ENCODE measurements at regions not wholly inside any gene's neighbourhood (a gene's known extent, or its start where the extent isn't known, plus 50 kb on each side); places are given as distances from the start of the nearest gene placed in this dataset.

DNA sequence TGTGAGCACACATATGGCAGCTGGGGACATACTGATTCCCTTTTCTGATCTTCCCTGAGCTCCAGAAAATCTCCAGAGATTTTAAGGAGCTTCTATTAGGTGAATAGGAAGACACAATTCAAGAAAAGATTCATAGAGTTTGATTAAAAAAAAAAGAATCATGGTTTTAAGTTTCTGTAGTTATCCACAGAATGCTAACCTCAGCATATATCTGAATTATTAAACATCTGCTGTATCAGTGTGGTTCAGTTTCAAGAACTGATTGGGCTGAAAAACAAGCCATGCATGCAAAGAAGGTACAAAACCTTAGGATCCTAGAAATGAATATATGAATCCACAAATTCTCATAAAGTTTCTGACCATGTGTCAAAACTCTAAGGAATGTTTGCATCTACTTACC, 94.1 kb upstream of the ZNF438 start:
- TF ChIP-seq FOXK2 (IDR thresholded peaks at IDR 0.05) (no peak), SUZ12 (IDR thresholded peaks at IDR 0.05) (no peak), BHLHE40 (IDR thresholded peaks at IDR 0.05; ENCODE audit: borderline replicate concordance) (no peak), ELF4 (IDR thresholded peaks at IDR 0.05) (no peak), HDGF (IDR thresholded peaks at IDR 0.05; ENCODE audit: borderline replicate concordance) (no peak), FOXA1 (IDR thresholded peaks at IDR 0.05) (no peak), ARNT (IDR thresholded peaks at IDR 0.05) (no peak), SP1 (IDR thresholded peaks at IDR 0.05) (no peak), TARDBP (IDR thresholded peaks at IDR 0.05) (no peak), ZNF384 (IDR thresholded peaks at IDR 0.05) (no peak), LEF1 (IDR thresholded peaks at IDR 0.05; ENCODE audit: borderline replicate concordance) (no peak), L3MBTL2 (conservative IDR thresholded peaks at IDR 0.05) (no peak), FOXM1 (IDR thresholded peaks at IDR 0.05; ENCODE audit: borderline replicate concordance) (no peak)
- TF ChIP-seq, protein P1, sequence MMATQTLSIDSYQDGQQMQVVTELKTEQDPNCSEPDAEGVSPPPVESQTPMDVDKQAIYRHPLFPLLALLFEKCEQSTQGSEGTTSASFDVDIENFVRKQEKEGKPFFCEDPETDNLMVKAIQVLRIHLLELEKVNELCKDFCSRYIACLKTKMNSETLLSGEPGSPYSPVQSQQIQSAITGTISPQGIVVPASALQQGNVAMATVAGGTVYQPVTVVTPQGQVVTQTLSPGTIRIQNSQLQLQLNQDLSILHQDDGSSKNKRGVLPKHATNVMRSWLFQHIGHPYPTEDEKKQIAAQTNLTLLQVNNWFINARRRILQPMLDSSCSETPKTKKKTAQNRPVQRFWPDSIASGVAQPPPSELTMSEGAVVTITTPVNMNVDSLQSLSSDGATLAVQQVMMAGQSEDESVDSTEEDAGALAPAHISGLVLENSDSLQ (IDR thresholded peaks at IDR 0.05) = no peak

Data from HEK293T (cell line).